ENCODE measurements at regions not wholly inside any gene's neighbourhood (a gene's known extent, or its start where the extent isn't known, plus 50 kb on each side); places are given as distances from the start of the nearest gene placed in this dataset.

- Histone ChIP-seq H3K36me3 (ENCODE audit: control insufficient read depth in 2 of 2, insufficient read depth in 1 of 2, low read length in 2 of 2) (no peaks in the 10 kb centered on the region), H3K4me3 (ENCODE audit: low read depth, low read length) (no peak overlapping the region), H3K27ac (ENCODE audit: extremely low read depth, low read depth, low read length) (no peak overlapping the region), H3K9me3 (ENCODE audit: control insufficient read depth, insufficient read depth, low read depth, low read length) (no peaks in the 10 kb centered on the region), H3K4me1 (ENCODE audit: control insufficient read depth, insufficient read depth, low read length) (no peaks in the 10 kb centered on the region)
- no peak for TF ChIP-seq ZNF560 (tag by site-specific recombination; IDR thresholded peaks at IDR 0.05; ENCODE audit: borderline replicate concordance)
- no peak for TF ChIP-seq ZNF133 (tag by site-specific recombination; IDR thresholded peaks at IDR 0.05)
- TF ChIP-seq ZNF335 (tag by site-specific recombination; conservative IDR thresholded peaks at IDR 0.05) = no peak
- no peak for TF ChIP-seq BCL11A (tag by site-specific recombination; IDR thresholded peaks at IDR 0.05; ENCODE audit: low read depth)
- no peak for TF ChIP-seq ZNF174 (tag by site-specific recombination; IDR thresholded peaks at IDR 0.05)
- no peak for TF ChIP-seq ZNF624 (tag by site-specific recombination; IDR thresholded peaks at IDR 0.05)
- TF ChIP-seq ZNF18 (tag by site-specific recombination; IDR thresholded peaks at IDR 0.05) = no peak
- no peak for TF ChIP-seq ZNF529 (tag by site-specific recombination; IDR thresholded peaks at IDR 0.05; ENCODE audit: insufficient replicate concordance)
- TF ChIP-seq ZNF121 (tag by site-specific recombination; IDR thresholded peaks at IDR 0.05) = no peak
- no peak for TF ChIP-seq ZNF223 (tag by site-specific recombination; IDR thresholded peaks at IDR 0.05)
- no peak for TF ChIP-seq BCL6B (tag by site-specific recombination; IDR thresholded peaks at IDR 0.05)
- TF ChIP-seq ZNF146 (tag by site-specific recombination; IDR thresholded peaks at IDR 0.05) = no peak
- TF ChIP-seq GFI1B (tag by site-specific recombination; IDR thresholded peaks at IDR 0.05) = no peak
- TF ChIP-seq ZBTB6 (tag by site-specific recombination; IDR thresholded peaks at IDR 0.05) = no peak
- TF ChIP-seq ZNF677 (tag by site-specific recombination; IDR thresholded peaks at IDR 0.05) = no peak
- no peak for TF ChIP-seq ZSCAN30 (tag by site-specific recombination; IDR thresholded peaks at IDR 0.05)
- no peak for TF ChIP-seq ZEB2 (tag by site-specific recombination; IDR thresholded peaks at IDR 0.05)
- no peak for TF ChIP-seq ZNF324 (tag by site-specific recombination; IDR thresholded peaks at IDR 0.05)
- no peak for TF ChIP-seq ZBTB1 (tag by site-specific recombination; IDR thresholded peaks at IDR 0.05)
- no peak for TF ChIP-seq ZSCAN16 (tag by site-specific recombination; IDR thresholded peaks at IDR 0.05)
- ChIA-PET CTCF (no interaction called here), POLR2A (no interaction called here)
Observed at GRCh38 chr13:44110091-44110621, 230.5 kb downstream of the LACC1 start.

GRCh38 chr13:44111701-44112100 lies 232.0 kb downstream of the LACC1 start:
- Histone ChIP-seq H3K4me1 (ENCODE audit: control insufficient read depth, insufficient read depth, low read length) (no peaks in the 10 kb centered on the region), H3K36me3 (ENCODE audit: control insufficient read depth in 2 of 2, insufficient read depth in 1 of 2, low read length in 2 of 2) (no peaks in the 10 kb centered on the region), H3K4me3 (ENCODE audit: low read depth, low read length) (no peak overlapping the region), H3K9me3 (ENCODE audit: control insufficient read depth, insufficient read depth, low read depth, low read length) (no peaks in the 10 kb centered on the region), H3K27ac (ENCODE audit: extremely low read depth, low read depth, low read length) (no peak overlapping the region)
- ChIA-PET CTCF (no interaction called here), POLR2A (no interaction called here)
- TF ChIP-seq PBX3 (CRISPR knock-in tag; IDR thresholded peaks at IDR 0.05) (no peak), ZNF544 (tag by site-specific recombination; IDR thresholded peaks at IDR 0.05) (no peak), ZSCAN16 (tag by site-specific recombination; IDR thresholded peaks at IDR 0.05) (no peak), ZNF639 (tag by site-specific recombination; IDR thresholded peaks at IDR 0.05) (no peak)
